ENCODE measurements at regions not wholly inside any gene's neighbourhood (a gene's known extent, or its start where the extent isn't known, plus 50 kb on each side); places are given as distances from the start of the nearest gene placed in this dataset.
A peak's percentile ranks its signal among the peaks of the same experiment; 100 is the strongest.

- Histone ChIP-seq H3K9me3 (no peaks in the 10 kb centered on the region), H3K27ac (no peak overlapping the region), H3K36me3 (replicated peaks in 1 of 2; ENCODE audit: insufficient read depth in 1 of 2, low read depth in 2 of 2) (no peaks in the 10 kb centered on the region), H3K4me3 (no peak overlapping the region), H3K27me3 (no peaks in the 10 kb centered on the region), H3K4me1 (no peaks in the 10 kb centered on the region)
- ATAC-seq (peak; percentile 71), DNase-seq (peak in 3 of 4 donors; percentile 10 to 40 (median 26))
- intact Hi-C loops (cut with DNase I): loop anchor here (10.0 kb wide), 1 partner anchor 376 kb away; no protein-coding TSS in a partner anchor
- 26 to 27% methylated on average over 3 of the region's 3 CpGs for WGBS, 2 donors
- TF ChIP-seq, protein P1, sequence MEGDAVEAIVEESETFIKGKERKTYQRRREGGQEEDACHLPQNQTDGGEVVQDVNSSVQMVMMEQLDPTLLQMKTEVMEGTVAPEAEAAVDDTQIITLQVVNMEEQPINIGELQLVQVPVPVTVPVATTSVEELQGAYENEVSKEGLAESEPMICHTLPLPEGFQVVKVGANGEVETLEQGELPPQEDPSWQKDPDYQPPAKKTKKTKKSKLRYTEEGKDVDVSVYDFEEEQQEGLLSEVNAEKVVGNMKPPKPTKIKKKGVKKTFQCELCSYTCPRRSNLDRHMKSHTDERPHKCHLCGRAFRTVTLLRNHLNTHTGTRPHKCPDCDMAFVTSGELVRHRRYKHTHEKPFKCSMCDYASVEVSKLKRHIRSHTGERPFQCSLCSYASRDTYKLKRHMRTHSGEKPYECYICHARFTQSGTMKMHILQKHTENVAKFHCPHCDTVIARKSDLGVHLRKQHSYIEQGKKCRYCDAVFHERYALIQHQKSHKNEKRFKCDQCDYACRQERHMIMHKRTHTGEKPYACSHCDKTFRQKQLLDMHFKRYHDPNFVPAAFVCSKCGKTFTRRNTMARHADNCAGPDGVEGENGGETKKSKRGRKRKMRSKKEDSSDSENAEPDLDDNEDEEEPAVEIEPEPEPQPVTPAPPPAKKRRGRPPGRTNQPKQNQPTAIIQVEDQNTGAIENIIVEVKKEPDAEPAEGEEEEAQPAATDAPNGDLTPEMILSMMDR (IDR thresholded peaks at IDR 0.05): peak; percentile 31 to 73 (median 69)
- TF ChIP-seq POLR2A (IDR thresholded peaks at IDR 0.05): no peak
Observed at GRCh38 chr3:24640330-24640877, 145.8 kb upstream of the THRB start.

DNA sequence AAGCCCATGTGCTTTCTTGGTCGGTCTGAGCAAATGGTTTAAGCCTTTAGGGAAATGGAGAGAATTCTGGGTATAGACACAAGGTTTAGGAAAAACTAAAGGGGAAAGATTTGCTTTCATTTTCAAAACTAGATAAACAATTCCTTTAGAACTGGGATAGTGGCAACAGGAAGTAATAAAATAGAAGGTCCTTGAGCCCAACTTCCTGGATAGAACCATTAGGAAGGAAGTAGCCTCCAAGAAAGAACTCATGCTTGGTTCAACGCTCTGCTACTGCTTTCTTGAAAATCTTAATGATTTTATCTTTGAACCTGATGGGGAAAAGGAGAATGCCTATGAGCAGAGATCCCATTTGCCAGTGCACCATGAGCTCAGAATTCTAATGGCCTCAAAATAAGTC lies 147.0 kb upstream of the THRB start:
- H3K27ac ChIP-seq: no peak overlapping the region
- DNase-seq: no peak
- no peaks in the 10 kb centered on the region for H3K36me3 ChIP-seq (replicated peaks in 1 of 2; ENCODE audit: insufficient read depth in 1 of 2, low read depth in 2 of 2)
- no peaks in the 10 kb centered on the region for H3K27me3 ChIP-seq
- H3K4me3 ChIP-seq: no peak overlapping the region
- TF ChIP-seq, protein P1 (IDR thresholded peaks at IDR 0.05): no peak
- TF ChIP-seq POLR2A (IDR thresholded peaks at IDR 0.05): no peak
- ATAC-seq: no peak
- 61 to 85% methylated on average over 2 of the region's 2 CpGs for WGBS, 2 donors
- H3K4me1 ChIP-seq: no peaks in the 10 kb centered on the region
- intact Hi-C loops (cut with DNase I): loop anchor here (10.0 kb wide), 1 partner anchor 377 kb away; no protein-coding TSS in a partner anchor
- no peaks in the 10 kb centered on the region for H3K9me3 ChIP-seq

DNA sequence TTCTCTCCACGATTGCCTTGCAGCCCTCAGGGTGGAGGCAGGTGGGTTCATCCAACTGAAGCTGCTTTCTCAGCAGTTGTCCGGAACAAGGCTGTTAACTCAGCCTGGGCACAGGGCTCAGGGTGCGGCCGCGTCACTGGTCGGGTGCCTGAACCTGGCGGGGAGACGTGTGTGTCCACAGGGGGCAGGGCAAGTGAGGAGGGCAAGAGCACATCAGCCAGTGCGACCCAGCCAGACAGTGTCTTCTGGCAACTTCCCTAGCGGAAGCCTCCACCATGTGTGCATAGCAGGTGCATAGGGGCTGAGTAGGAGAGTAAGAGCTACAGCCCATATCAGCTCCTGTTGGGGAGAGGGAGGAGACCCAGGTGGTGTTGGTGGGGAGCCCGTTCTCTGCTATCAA lies 150.4 kb upstream of the THRB start:
- Histone ChIP-seq H3K4me3 (no peak overlapping the region), H3K36me3 (replicated peaks in 1 of 2; ENCODE audit: insufficient read depth in 1 of 2, low read depth in 2 of 2) (no peaks in the 10 kb centered on the region), H3K27ac (no peak overlapping the region), H3K9me3 (no peaks in the 10 kb centered on the region), H3K4me1 (no peaks in the 10 kb centered on the region), H3K27me3 (no peaks in the 10 kb centered on the region)
- ATAC-seq: no peak
- WGBS, 2 donors: 88 to 95% methylated on average over 8 to 10 of the region's 11 CpGs
- no peak for DNase-seq
- no peak for TF ChIP-seq POLR2A (IDR thresholded peaks at IDR 0.05)
- TF ChIP-seq, protein P1 (IDR thresholded peaks at IDR 0.05): no peak
- intact Hi-C loops (cut with DNase I): loop anchor here (10.0 kb wide), 1 partner anchor 380 kb away; no protein-coding TSS in a partner anchor

DNA sequence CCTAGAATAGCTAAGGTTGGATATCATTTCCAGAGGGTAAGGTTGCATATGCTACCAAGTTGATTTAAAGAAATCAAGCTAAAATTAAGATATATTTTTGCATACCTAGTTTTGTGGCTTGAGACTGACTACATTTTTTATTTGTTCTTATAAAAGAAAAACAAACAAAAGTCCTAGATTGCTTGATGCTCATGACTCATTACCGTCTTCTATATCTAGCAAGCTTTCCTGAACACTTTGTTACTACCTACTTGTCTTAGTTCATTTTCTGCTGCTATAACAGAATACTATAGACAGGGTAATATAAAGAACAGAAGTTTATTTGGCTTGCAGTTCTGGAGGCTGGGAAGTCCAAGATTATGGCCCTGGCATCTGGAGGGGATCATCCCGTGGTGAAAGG lies 152.1 kb upstream of the THRB start:
- H3K4me1 ChIP-seq: no peaks in the 10 kb centered on the region
- no peaks in the 10 kb centered on the region for H3K36me3 ChIP-seq (replicated peaks in 1 of 2; ENCODE audit: insufficient read depth in 1 of 2, low read depth in 2 of 2)
- H3K9me3 ChIP-seq: no peaks in the 10 kb centered on the region
- intact Hi-C loops (cut with DNase I): loop anchor here (10.0 kb wide), 1 partner anchor 382 kb away; no protein-coding TSS in a partner anchor
- ATAC-seq: no peak
- no peak overlapping the region for H3K27ac ChIP-seq
- H3K27me3 ChIP-seq: no peaks in the 10 kb centered on the region
- 91% methylated on average over 2 of the region's 2 CpGs for WGBS, 2 donors
- no peak overlapping the region for H3K4me3 ChIP-seq
- TF ChIP-seq, protein P1 (IDR thresholded peaks at IDR 0.05): no peak
- DNase-seq: no peak

GRCh38 chr3:24648063-24648462 lies 153.4 kb upstream of the THRB start:
- Histone ChIP-seq H3K27me3 (no peaks in the 10 kb centered on the region), H3K27ac (no peak overlapping the region), H3K4me3 (no peak overlapping the region), H3K36me3 (replicated peaks in 1 of 2; ENCODE audit: insufficient read depth in 1 of 2, low read depth in 2 of 2) (no peaks in the 10 kb centered on the region), H3K9me3 (no peaks in the 10 kb centered on the region), H3K4me1 (no peaks in the 10 kb centered on the region)
- no peak for TF ChIP-seq POLR2A (IDR thresholded peaks at IDR 0.05)
- TF ChIP-seq, protein P1 (IDR thresholded peaks at IDR 0.05): no peak
- ATAC-seq (no peak), DNase-seq (no peak)
- intact Hi-C loops (cut with DNase I): loop anchor here (10.0 kb wide), 1 partner anchor 383 kb away; no protein-coding TSS in a partner anchor
- WGBS, 2 donors: 84 to 92% methylated on average over 2 of the region's 2 CpGs
